IMR-90 (cell line): ENCODE measurements at regions not wholly inside any gene's neighbourhood (a gene's known extent, or its start where the extent isn't known, plus 50 kb on each side); places are given as distances from the start of the nearest gene placed in this dataset.

Experiments
- ATAC-seq: fragments of 200-7000 bp; cut with Tn5 transposase; 2 replicates; pipeline ENCODE4 v1.9.1; 2020; ENCODE audit warnings: low read depth, mild to moderate bottlenecking, moderate library complexity
- BruUV-seq: library from RNA; stranded (reverse); fragments of 400-500 nt; replicated peaks from 2 replicates; lab custom pipeline; 2021; lab: Mats Ljungman, UMichigan
- CTCF ChIA-PET: fragments of 300-600 bp; formaldehyde crosslinking; extraction: SDS; loops from one replicate; lab custom pipeline; 2021; ENCODE audit warnings: antibody characterized with exemption; lab: Yijun Ruan, JAX
- POLR2A ChIA-PET: fragments of 300-600 bp; sonication (Branson Sonifier 250); formaldehyde crosslinking; loops from one replicate; lab custom pipeline; 2022; ENCODE audit warnings: antibody characterized with exemption; ENCODE audit not compliant: unreplicated experiment; lab: Charles Lee
- DNase-seq: peaks from one replicate; pipeline ENCODE4 v3.0.0; 2013
- H2AFZ ChIP-seq: replicated peaks from 2 replicates; pipeline ENCODE3; 2013; ENCODE audit warnings: low read length, mild to moderate bottlenecking; ENCODE audit not compliant: poor library complexity
- H2AK5ac ChIP-seq: 2 replicates; pipeline ENCODE4 v1.6.1; 2013; ENCODE audit warnings: low read depth, low read length, inconsistent platforms
- H2AK9ac ChIP-seq: replicated peaks from 2 replicates; pipeline ENCODE3; 2013; ENCODE audit warnings: mild to moderate bottlenecking, low read depth, low read length, moderate library complexity; ENCODE audit not compliant: poor library complexity
- H2BK120ac ChIP-seq: 2 replicates; pipeline ENCODE4 v1.6.1; 2013; ENCODE audit warnings: low read depth, low read length, inconsistent platforms
- H2BK15ac ChIP-seq: 3 replicates; pipeline ENCODE4 v1.6.1; 2013; ENCODE audit warnings: low read depth, low read length, inconsistent platforms
- H2BK20ac ChIP-seq: 2 replicates; pipeline ENCODE4 v1.6.1; 2013; ENCODE audit warnings: low read depth, mild to moderate bottlenecking, inconsistent platforms, low read length, moderate library complexity
- H2BK5ac ChIP-seq: 2 replicates; pipeline ENCODE4 v1.6.1; 2013; ENCODE audit warnings: mild to moderate bottlenecking, low read depth, low read length, inconsistent platforms; ENCODE audit not compliant: poor library complexity, severe bottlenecking
- H3K14ac ChIP-seq: replicated peaks from 2 replicates; pipeline ENCODE4 v1.6.1; 2013; ENCODE audit warnings: low read depth, low read length, inconsistent platforms
- H3K18ac ChIP-seq: 2 replicates; pipeline ENCODE4 v1.6.1; 2013; ENCODE audit warnings: low read depth, low read length, control low read depth
- H3K23ac ChIP-seq: 2 replicates; pipeline ENCODE4 v1.6.1; 2013; ENCODE audit warnings: low read depth, low read length, inconsistent platforms
- H3K27ac ChIP-seq: 2 replicates; pipeline ENCODE4 v1.5.1; 2013; ENCODE audit warnings: mild to moderate bottlenecking, control low read depth, low read length; ENCODE audit not compliant: insufficient read depth
- H3K27me3 ChIP-seq: 2 replicates; pipeline ENCODE4 v1.6.1; 2013; ENCODE audit warnings: low read length; ENCODE audit not compliant: control insufficient read depth, insufficient read depth
- H3K36me3 ChIP-seq: 2 replicates; pipeline ENCODE4 v1.6.1; 2013; ENCODE audit warnings: low read length, mixed read lengths; ENCODE audit not compliant: control insufficient read depth, insufficient read depth
- H3K4ac ChIP-seq: 2 replicates; pipeline ENCODE4 v1.6.1; 2013; ENCODE audit warnings: low read depth, low read length, inconsistent platforms
- H3K4me1 ChIP-seq: 2 replicates; pipeline ENCODE4 v1.6.1; 2013; ENCODE audit warnings: low read length, mixed read lengths; ENCODE audit not compliant: control insufficient read depth, insufficient read depth
- H3K4me2 ChIP-seq: 2 replicates; pipeline ENCODE4 v1.6.1; 2013; ENCODE audit warnings: low read depth, mild to moderate bottlenecking, control low read depth, low read length, moderate library complexity
- H3K4me3 ChIP-seq: 2 replicates; pipeline ENCODE4 v1.5.1; 2013; ENCODE audit warnings: low read depth, mild to moderate bottlenecking, control low read depth, low read length, moderate library complexity; ENCODE audit not compliant: insufficient read depth
- H3K56ac ChIP-seq: 2 replicates; pipeline ENCODE4 v1.6.1; 2013; ENCODE audit warnings: low read length, inconsistent platforms; ENCODE audit not compliant: insufficient read depth; ENCODE audit errors: extremely low read depth
- H3K79me1 ChIP-seq, 2 experiments: 2 replicates each; pipeline ENCODE4 v1.6.1; 2013; ENCODE audit warnings: low read length in 2 of 2, inconsistent platforms in 1 of 2, low read depth in 1 of 2
- H3K9ac ChIP-seq: 2 replicates; pipeline ENCODE4 v1.6.1; 2013; ENCODE audit warnings: low read depth, low read length, control low read depth
- H3K9me1 ChIP-seq: 2 replicates; pipeline ENCODE4 v1.6.1; 2013; ENCODE audit warnings: low read length, inconsistent platforms; ENCODE audit not compliant: insufficient read depth
- H3K9me3 ChIP-seq: 2 replicates; pipeline ENCODE4 v1.6.1; 2013; ENCODE audit warnings: low read length; ENCODE audit not compliant: control insufficient read depth, insufficient read depth
- H4K20me1 ChIP-seq: 2 replicates; pipeline ENCODE4 v1.6.1; 2013; ENCODE audit warnings: low read length, inconsistent platforms; ENCODE audit not compliant: insufficient read depth
- H4K5ac ChIP-seq: 2 replicates; pipeline ENCODE4 v1.6.1; 2013; ENCODE audit warnings: mild to moderate bottlenecking, low read depth, low read length, control low read depth
- H4K8ac ChIP-seq, 2 experiments: 2 replicates each; pipeline ENCODE4 v1.6.1; 2013; ENCODE audit warnings: low read depth in 2 of 2, low read length in 2 of 2, control low read depth in 1 of 2, inconsistent platforms in 1 of 2
- H4K91ac ChIP-seq: 2 replicates; pipeline ENCODE4 v1.6.1; 2013; ENCODE audit warnings: low read depth, low read length, inconsistent platforms; ENCODE audit not compliant: insufficient read depth
- FOS ChIP-seq: fragments of 150-350 bp; IDR thresholded peaks from 2 replicates; pipeline ENCODE4 v1.6.1; 2016; ENCODE audit warnings: low read depth, low read length
- WGBS, 2 experiments: methylation state at CpG; one replicate each; pipeline versions ENCODE4 v1.1.5 to v1.1.7; 2013; ENCODE audit warnings: missing lambda C conversion rate in 2 of 2; ENCODE audit not compliant: insufficient read length in 1 of 2; ENCODE audit errors: extremely low coverage in 2 of 2; 5-methylcytosine and 5-hydroxymethylcytosine counted together
- dilution Hi-C: fragments of 300-500 bp; cut with HindIII; formaldehyde crosslinking; loops from one replicate; pipeline ENCODE4 v1.14.3; 2018; ENCODE audit warnings: low sequenced_read_pairs; ENCODE audit not compliant: unreplicated experiment
- in situ Hi-C: fragments of 300-500 bp; cut with MboI; formaldehyde crosslinking; loops from 3 replicates; pipeline ENCODE4 v1.14.3; 2019; ENCODE audit warnings: low sequenced_read_pairs, inconsistent platforms, mixed read lengths
- intact Hi-C: fragments of 100-400 bp; cut with micrococcal nuclease; formaldehyde crosslinking; loops from 2 replicates; pipeline ENCODE4 v1.10.0; 2022

GRCh38 chr3:157767607-157768006 lies 264.4 kb upstream of the VEPH1 start:
- BruUV-seq = no TSS peak
- H3K27ac ChIP-seq = no peak overlapping the region

More at GRCh38 chr3:157767607-157768006, 264.4 kb upstream of the VEPH1 start:
- Histone ChIP-seq H3K4me1 (no peaks in the 10 kb centered on the region), H2BK5ac (no peak overlapping the region), H4K5ac (no peak overlapping the region), H2BK15ac (no peak overlapping the region), H2BK20ac (no peak overlapping the region), H4K20me1 (no peaks in the 10 kb centered on the region), H2AK5ac (no peak overlapping the region), H3K4me3 (no peak overlapping the region), H3K9me1 (no peaks in the 10 kb centered on the region), H3K9me3 (no peaks in the 10 kb centered on the region), H2AK9ac (no peak overlapping the region), H3K9ac (no peak overlapping the region), H4K8ac (no peak overlapping the region), H3K56ac (no peak overlapping the region), H2BK120ac (no peak overlapping the region), H3K14ac (no peak overlapping the region), H3K79me1 (no peaks in the 10 kb centered on the region), H3K27me3 (peaks cover 2% of the 10 kb centered on the region; the same call in 1 of the 2 replicates), H3K18ac (no peak overlapping the region), H2AFZ (no peak overlapping the region), H3K4ac (no peak overlapping the region), H3K36me3 (no peaks in the 10 kb centered on the region), H3K23ac (no peak overlapping the region), H3K4me2 (no peak overlapping the region), H4K91ac (no peak overlapping the region)
- dilution Hi-C loops (no loop called here), intact Hi-C loops (no loop called here), in situ Hi-C loops (no loop called here)
- ChIA-PET POLR2A (interaction anchor here (0.5 kb wide), 1 partner anchor 1241 kb away, joined by 3 read pairs; no protein-coding TSS in a partner anchor), CTCF (interaction anchor here (0.5 to 0.6 kb wide), 2 partner anchors 607 to 815 kb away, joined by 3 read pairs; no protein-coding TSS in a partner anchor)
- WGBS, 2 experiments = no CpG with 5 or more reads among the region's 1 CpG
- no peak for DNase-seq
- no peak for ATAC-seq
- TF ChIP-seq FOS = no peak
